ENCODE measurements at regions not wholly inside any gene's neighbourhood (a gene's known extent, or its start where the extent isn't known, plus 50 kb on each side); places are given as distances from the start of the nearest gene placed in this dataset.

- TF ChIP-seq GLIS3 (CRISPR knock-in tag; IDR thresholded peaks at IDR 0.05) (no peak), ZFP3 (CRISPR knock-in tag; IDR thresholded peaks at IDR 0.05) (no peak), TCF4 (CRISPR knock-in tag; IDR thresholded peaks at IDR 0.05; ENCODE audit: borderline replicate concordance) (no peak), PATZ1 (CRISPR knock-in tag; IDR thresholded peaks at IDR 0.05; ENCODE audit: borderline replicate concordance) (no peak), TOX (CRISPR knock-in tag; IDR thresholded peaks at IDR 0.05; ENCODE audit: borderline replicate concordance) (no peak), BACH2 (CRISPR knock-in tag; IDR thresholded peaks at IDR 0.05; ENCODE audit: borderline replicate concordance) (no peak), ZFP30 (CRISPR knock-in tag; IDR thresholded peaks at IDR 0.05) (no peak), CSDC2 (CRISPR knock-in tag; IDR thresholded peaks at IDR 0.05) (no peak), ARNTL (CRISPR knock-in tag; IDR thresholded peaks at IDR 0.05; ENCODE audit: borderline replicate concordance, low read depth) (no peak), SNAI2 (CRISPR knock-in tag; IDR thresholded peaks at IDR 0.05) (no peak), TSHZ2 (CRISPR knock-in tag; IDR thresholded peaks at IDR 0.05) (no peak), CSRNP3 (CRISPR knock-in tag; IDR thresholded peaks at IDR 0.05) (no peak)
These were observed 459.5 kb downstream of the NR2F2 start for GRCh38 chr15:96790004-96790403.

All from SK-N-SH treated with all-trans-retinoic acid at 6 μM for 48 hours (cell line).